Stimulated activated naive CD8-positive, alpha-beta T cell treated with anti-CD3 and anti-CD28 coated beads, Interleukin-15, Interleukin-2, amounts not matched to agents 100 ng/mL and 50 ng/mL, for 24 hours (primary cell): ENCODE measurements at regions not wholly inside any gene's neighbourhood (a gene's known extent, or its start where the extent isn't known, plus 50 kb on each side); places are given as distances from the start of the nearest gene placed in this dataset.
"Not testable (repeated sequence)": the region's sequence is repeated elsewhere in the genome, so short reads cannot be mapped to it uniquely, and the experiment has no call there.

Source experiments
- H3K27ac Mint-ChIP-seq: one replicate; pipeline ENCODE4 v1.8.0; 2021; ENCODE audit warnings: mild to moderate bottlenecking, mixed read lengths
- H3K27me3 Mint-ChIP-seq: one replicate; pipeline ENCODE4 v1.8.0; 2021; ENCODE audit warnings: mixed read lengths
- H3K36me3 Mint-ChIP-seq: one replicate; pipeline ENCODE4 v1.8.0; 2021; ENCODE audit warnings: low read depth, mixed read lengths
- H3K4me1 Mint-ChIP-seq: one replicate; pipeline ENCODE4 v1.8.0; 2021; ENCODE audit warnings: low read depth, mixed read lengths
- H3K4me3 Mint-ChIP-seq: one replicate; pipeline ENCODE4 v1.8.0; 2021; ENCODE audit warnings: mild to moderate bottlenecking, mixed read lengths
- H3K9me3 Mint-ChIP-seq: one replicate; pipeline ENCODE4 v1.8.0; 2021; ENCODE audit warnings: mixed read lengths

DNA sequence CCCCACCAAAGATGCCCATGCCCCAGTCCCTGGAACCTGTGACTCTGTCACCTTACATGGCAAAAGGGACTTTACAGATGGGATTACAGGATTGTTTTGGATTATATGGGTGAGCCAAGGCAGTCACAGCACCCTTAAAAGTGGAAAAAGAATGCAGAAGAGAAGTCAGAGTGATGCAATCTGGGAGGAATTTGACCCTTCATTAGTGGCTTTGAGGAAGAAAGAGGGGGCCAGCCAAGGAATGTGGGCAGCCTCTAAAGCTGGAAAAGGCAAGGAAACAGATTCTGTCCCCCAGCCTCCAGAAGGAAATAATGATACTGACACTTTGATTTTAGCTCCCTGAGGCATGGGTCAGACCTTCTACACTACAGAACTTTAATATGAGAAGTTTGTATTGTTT, 257.3 kb upstream of the ISX start:
- H3K36me3 Mint-ChIP-seq = no peaks in the 10 kb centered on the region
- H3K9me3 Mint-ChIP-seq = no peaks in the 10 kb centered on the region
- H3K4me1 Mint-ChIP-seq = no peaks in the 10 kb centered on the region
- no peaks in the 10 kb centered on the region for H3K27me3 Mint-ChIP-seq
- H3K27ac Mint-ChIP-seq = no peak overlapping the region
- no peak overlapping the region for H3K4me3 Mint-ChIP-seq

DNA sequence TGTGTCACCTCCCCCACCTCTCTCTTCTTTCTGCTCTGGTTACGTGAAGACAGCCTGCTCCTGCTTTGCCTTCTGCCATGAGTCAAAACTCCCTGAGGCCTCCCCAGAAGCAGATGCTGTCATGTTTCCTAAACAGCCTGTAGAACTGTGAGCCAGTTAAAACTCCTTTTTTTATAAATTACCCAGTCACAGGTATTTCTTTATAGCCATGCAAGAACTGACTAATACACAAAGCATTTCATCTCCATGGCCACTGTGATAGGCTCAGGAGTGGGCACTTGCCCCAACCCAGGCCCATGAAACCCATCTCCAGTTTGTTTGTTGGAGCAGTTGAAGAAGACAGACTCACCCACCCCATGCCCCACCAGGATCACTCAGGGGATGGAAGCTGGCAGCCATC, 253.3 kb upstream of the ISX start:
- peaks cover 16% of the 10 kb centered on the region for H3K9me3 Mint-ChIP-seq
- H3K4me3 Mint-ChIP-seq = no peak overlapping the region
- H3K4me1 Mint-ChIP-seq = no peaks in the 10 kb centered on the region
- H3K27me3 Mint-ChIP-seq = no peaks in the 10 kb centered on the region
- no peak overlapping the region for H3K27ac Mint-ChIP-seq
- no peaks in the 10 kb centered on the region for H3K36me3 Mint-ChIP-seq

DNA sequence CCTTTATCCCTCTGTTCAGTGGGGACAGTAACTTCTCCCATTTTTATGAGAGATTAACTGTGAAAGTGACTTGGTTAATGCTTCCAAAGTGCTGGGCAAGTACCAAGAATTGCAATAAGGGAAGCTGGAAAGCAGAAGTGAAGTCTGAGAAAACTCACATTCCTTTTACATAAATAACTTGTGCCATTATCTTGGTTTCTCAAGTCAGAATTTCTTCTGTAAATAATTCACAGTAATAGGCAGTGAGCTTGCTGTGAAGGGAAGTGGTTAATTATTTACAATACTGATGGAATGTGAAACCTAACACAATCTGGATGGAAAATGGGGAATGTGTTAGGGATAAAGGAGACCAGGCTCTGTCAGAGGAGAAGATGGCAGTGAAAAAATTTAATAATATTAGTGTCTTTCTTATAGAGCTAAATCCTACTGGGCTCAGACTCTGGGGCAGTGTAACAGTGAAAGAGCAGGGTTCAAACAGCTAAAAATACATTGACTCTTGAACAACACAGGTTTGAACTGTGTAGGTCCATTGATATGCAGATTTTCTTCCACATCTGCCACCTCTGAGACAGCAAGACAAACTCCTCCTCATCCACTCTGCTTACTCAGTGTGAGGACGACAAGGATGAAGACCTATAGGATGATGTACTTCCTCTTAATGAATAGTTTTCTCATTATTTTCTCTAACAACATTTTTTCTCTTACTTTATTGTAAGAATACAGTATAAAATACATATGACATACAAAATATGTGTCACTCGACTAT, 251.5 kb upstream of the ISX start:
- Mint-ChIP-seq H3K4me1 (no peaks in the 10 kb centered on the region), H3K27ac (no peak overlapping the region), H3K36me3 (no peaks in the 10 kb centered on the region), H3K4me3 (no peak overlapping the region), H3K9me3 (peaks cover 16% of the 10 kb centered on the region), H3K27me3 (peaks cover 3% of the 10 kb centered on the region)

DNA sequence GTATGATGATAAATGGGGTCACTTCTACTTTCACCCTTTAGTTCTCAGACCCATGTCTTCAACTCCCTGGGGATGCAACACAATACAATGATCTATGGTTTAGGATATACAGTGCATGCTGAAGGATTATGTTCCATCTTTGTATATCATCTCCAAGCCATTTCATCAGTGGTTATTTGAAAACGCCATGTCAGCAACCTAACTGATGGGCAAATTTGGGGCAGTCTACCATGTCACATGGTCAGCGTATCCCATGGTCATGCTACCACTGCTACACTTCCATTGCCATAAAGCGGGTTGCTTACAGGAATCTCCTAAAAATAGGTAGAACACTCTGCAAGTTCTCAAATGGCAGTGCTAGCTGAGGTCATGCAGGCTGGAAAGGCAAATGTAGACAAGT, 236.5 kb upstream of the ISX start:
- H3K4me3 Mint-ChIP-seq = no peak overlapping the region
- no peaks in the 10 kb centered on the region for H3K9me3 Mint-ChIP-seq
- H3K27ac Mint-ChIP-seq = no peak overlapping the region
- no peaks in the 10 kb centered on the region for H3K36me3 Mint-ChIP-seq
- no peaks in the 10 kb centered on the region for H3K4me1 Mint-ChIP-seq
- peaks cover 3% of the 10 kb centered on the region for H3K27me3 Mint-ChIP-seq

DNA sequence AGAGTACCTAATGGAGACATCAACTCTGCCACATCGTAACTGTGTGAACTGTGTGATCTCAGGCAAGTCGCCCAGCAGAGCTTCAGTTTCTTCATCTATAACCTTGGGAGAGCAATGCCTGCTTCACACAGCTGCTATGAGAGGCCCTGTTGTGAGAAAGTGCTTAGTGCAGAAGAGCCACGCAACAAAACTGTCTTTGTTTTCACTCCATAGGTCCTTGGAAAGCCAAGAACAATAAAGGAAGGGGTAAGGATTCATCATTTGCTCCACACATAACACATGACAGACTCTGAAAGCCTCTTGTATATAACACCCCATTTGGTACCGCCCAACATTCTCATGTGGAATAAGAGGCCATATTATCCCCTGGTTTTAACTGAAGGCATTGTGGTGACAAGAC, 231.9 kb upstream of the ISX start:
- no peak overlapping the region for H3K27ac Mint-ChIP-seq
- H3K9me3 Mint-ChIP-seq = no peaks in the 10 kb centered on the region
- no peaks in the 10 kb centered on the region for H3K36me3 Mint-ChIP-seq
- no peaks in the 10 kb centered on the region for H3K4me1 Mint-ChIP-seq
- H3K27me3 Mint-ChIP-seq = no peaks in the 10 kb centered on the region
- H3K4me3 Mint-ChIP-seq = no peak overlapping the region

DNA sequence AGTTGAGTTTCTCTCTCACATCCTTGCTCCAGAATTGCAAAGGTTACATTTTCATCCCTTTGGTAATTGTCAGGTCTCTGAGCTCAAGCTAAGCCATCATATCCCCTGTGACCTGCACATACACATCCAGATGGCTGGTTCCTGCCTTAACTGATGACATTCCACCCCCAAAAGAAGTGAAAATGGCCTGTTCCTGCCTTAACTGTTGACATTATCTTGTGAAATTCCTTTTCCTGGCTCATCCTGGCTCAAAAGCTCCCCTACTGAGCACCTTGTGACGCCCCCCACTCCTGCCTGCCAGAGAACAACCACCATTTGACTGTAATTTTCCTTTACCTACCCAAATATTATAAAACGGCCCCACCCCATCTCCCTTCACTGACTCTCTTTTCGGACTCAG, 231.4 kb upstream of the ISX start:
- H3K36me3 Mint-ChIP-seq, H3K4me3 Mint-ChIP-seq, H3K4me1 Mint-ChIP-seq, H3K27me3 Mint-ChIP-seq, H3K27ac Mint-ChIP-seq, H3K9me3 Mint-ChIP-seq: not testable (repeated sequence)

DNA sequence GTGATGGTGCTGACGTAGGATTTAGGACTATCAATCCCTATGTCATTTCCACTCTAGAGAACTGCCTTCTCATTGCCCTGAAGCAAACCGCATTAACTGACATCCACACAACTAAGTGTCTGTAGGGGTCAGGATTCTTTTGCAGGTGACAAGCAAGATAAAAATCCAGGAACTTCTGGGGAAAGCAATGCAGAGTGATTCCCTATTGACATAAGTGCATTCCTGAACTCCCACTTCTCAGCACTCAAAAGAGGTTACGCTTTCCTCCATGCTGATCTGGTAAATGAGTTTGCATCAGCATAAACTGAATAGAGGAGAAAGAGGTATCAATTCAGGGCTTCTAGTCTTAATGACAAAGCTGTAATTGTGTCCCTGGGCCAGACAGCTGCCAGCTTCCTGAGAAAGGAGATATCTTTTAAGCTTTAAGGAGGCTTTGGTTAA, 224.6 kb upstream of the ISX start:
- H3K27me3 Mint-ChIP-seq = peaks cover 8% of the 10 kb centered on the region
- no peak overlapping the region for H3K4me3 Mint-ChIP-seq
- peaks cover 8% of the 10 kb centered on the region for H3K9me3 Mint-ChIP-seq
- no peaks in the 10 kb centered on the region for H3K36me3 Mint-ChIP-seq
- no peaks in the 10 kb centered on the region for H3K4me1 Mint-ChIP-seq
- no peak overlapping the region for H3K27ac Mint-ChIP-seq

DNA sequence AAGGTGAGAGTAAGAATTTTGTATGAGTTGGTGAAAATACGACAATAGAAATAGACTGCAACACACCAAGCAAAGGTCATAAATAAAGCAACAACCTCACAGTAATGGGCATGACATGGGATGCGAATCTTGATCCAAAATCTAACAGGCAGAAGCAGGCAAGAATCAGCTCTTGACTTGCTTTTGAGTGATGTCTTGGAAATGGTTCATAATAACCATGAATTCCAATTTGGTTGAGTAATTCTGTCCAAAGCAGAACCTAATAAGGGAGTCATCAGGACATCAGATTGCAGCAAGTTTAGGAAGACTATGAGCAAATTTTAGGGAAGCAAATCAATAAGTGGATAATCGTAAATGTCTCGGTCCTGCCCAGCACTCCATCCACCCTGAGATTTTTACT, 224.0 kb upstream of the ISX start:
- H3K36me3 Mint-ChIP-seq = no peaks in the 10 kb centered on the region
- peaks cover 5% of the 10 kb centered on the region for H3K4me1 Mint-ChIP-seq
- H3K27me3 Mint-ChIP-seq = peaks cover 8% of the 10 kb centered on the region
- H3K4me3 Mint-ChIP-seq = no peak overlapping the region
- H3K27ac Mint-ChIP-seq = no peak overlapping the region
- peaks cover 9% of the 10 kb centered on the region for H3K9me3 Mint-ChIP-seq

DNA sequence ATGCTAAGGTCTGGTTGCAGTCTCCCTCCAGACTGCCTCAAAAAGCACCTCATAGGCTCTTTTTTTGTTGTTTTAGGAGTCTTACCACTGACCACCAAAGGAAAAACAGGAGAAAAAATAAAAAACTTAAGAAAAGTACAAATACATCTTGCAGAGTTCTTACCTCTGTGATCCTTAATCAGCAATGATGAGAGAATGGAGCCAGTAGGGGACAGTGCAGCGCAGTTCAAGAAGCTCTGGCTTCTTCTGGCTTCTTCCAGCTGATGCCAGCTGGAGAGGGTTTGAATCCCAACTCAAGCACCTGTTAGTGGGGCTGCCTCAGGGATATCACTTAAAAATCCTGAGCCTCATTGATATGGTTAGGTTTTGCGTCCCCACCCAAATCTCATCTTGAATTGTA, 223.3 kb upstream of the ISX start:
- Mint-ChIP-seq H3K27ac (no peak overlapping the region), H3K9me3 (peaks cover 13% of the 10 kb centered on the region), H3K4me1 (peaks cover 12% of the 10 kb centered on the region), H3K36me3 (no peaks in the 10 kb centered on the region), H3K27me3 (peaks cover 8% of the 10 kb centered on the region), H3K4me3 (no peak overlapping the region)

DNA sequence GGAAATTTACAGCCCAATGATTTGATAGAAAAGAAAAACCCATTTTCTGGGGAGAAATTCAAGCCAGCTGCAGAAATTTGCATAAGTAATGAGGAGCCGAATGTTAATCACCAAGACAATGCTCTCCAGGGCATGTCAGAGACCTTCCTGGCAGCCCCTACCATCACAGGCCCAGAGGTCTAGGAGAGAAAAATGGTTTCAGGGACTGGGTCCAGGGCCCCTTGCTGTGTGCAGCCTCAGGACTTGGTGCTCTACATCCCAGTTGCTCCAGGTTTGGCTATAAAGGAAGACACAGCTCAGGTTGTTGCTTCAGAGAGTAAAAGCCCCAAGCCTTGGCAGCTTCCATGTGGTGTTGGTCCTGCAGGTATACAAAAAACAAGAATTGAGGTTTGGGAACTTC, 222.2 kb upstream of the ISX start:
- peaks cover 22% of the 10 kb centered on the region for H3K4me1 Mint-ChIP-seq
- H3K36me3 Mint-ChIP-seq, H3K27ac Mint-ChIP-seq, H3K4me3 Mint-ChIP-seq: not testable (repeated sequence)
- peaks cover 13% of the 10 kb centered on the region for H3K27me3 Mint-ChIP-seq
- peaks cover 13% of the 10 kb centered on the region for H3K9me3 Mint-ChIP-seq

DNA sequence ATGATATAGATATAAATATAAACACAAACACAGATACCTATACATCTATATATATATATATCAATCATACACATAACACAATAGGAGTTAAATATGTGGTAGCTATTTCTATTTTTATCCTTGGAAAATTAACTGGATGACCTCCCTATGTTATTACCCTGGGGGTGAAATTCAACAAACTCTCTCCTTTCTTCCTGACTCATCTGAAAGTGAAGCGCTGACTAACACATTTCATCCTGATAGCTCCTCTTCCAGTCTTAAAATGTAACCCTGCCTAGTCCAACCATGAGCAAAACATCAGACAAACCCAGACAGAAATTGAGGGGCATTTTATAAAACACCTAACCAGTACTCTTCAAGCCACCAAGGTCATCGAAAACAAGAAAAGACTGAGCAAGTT, 220.6 kb upstream of the ISX start:
- no peak overlapping the region for H3K27ac Mint-ChIP-seq
- H3K27me3 Mint-ChIP-seq = peaks cover 13% of the 10 kb centered on the region
- H3K4me3 Mint-ChIP-seq = no peak overlapping the region
- H3K9me3 Mint-ChIP-seq = peaks cover 13% of the 10 kb centered on the region
- H3K36me3 Mint-ChIP-seq = no peaks in the 10 kb centered on the region
- peaks cover 22% of the 10 kb centered on the region for H3K4me1 Mint-ChIP-seq

DNA sequence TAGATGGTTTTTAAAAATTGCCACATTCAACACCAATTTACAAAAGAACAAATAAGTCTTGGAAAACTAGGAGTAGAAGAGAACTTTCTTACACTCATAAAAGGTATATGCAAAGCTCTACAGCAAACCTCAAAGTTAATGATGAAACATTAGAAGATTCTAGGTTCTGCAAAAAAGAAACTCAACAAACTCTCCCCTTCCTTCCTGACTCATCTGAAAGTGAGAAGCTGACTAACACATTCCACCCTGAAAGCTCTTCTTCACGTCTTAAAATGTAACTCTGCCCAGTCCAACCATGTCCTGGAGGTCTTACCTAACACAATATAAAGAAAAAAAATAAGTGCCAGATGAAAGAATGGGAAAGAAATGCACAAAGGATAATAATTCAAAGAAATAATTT, 218.9 kb upstream of the ISX start:
- peak overlapping the region; percentile 23 for H3K4me3 Mint-ChIP-seq
- peaks cover 10% of the 10 kb centered on the region for H3K27me3 Mint-ChIP-seq
- H3K4me1 Mint-ChIP-seq = peaks cover 22% of the 10 kb centered on the region
- peaks cover 10% of the 10 kb centered on the region for H3K9me3 Mint-ChIP-seq
- H3K27ac Mint-ChIP-seq = peak overlapping the region; percentile 63
- H3K36me3 Mint-ChIP-seq = no peaks in the 10 kb centered on the region

DNA sequence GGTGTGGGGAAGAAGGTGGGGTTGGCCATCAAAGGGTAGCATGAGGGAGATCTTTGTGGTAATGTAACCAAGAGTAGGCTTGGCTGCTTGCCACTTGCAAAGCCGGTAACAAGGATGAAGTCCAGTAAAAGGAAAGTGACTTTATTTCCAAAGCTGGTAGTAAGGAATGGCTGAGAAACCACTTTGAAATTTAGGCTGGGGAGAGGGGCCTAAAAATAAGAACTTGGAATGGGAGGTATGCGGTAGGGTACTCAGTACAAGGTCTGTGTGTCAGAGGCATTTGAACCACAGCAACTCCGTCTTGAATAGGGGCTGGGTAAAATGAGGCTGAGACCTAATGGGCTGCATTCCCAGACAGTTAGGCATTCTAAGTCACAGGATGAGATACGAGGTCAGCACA, 216.0 kb upstream of the ISX start:
- no peaks in the 10 kb centered on the region for H3K36me3 Mint-ChIP-seq
- H3K27ac Mint-ChIP-seq = no peak overlapping the region
- H3K27me3 Mint-ChIP-seq = peaks cover 4% of the 10 kb centered on the region
- H3K9me3 Mint-ChIP-seq = peaks cover 10% of the 10 kb centered on the region
- peaks cover 22% of the 10 kb centered on the region for H3K4me1 Mint-ChIP-seq
- H3K4me3 Mint-ChIP-seq = no peak overlapping the region

DNA sequence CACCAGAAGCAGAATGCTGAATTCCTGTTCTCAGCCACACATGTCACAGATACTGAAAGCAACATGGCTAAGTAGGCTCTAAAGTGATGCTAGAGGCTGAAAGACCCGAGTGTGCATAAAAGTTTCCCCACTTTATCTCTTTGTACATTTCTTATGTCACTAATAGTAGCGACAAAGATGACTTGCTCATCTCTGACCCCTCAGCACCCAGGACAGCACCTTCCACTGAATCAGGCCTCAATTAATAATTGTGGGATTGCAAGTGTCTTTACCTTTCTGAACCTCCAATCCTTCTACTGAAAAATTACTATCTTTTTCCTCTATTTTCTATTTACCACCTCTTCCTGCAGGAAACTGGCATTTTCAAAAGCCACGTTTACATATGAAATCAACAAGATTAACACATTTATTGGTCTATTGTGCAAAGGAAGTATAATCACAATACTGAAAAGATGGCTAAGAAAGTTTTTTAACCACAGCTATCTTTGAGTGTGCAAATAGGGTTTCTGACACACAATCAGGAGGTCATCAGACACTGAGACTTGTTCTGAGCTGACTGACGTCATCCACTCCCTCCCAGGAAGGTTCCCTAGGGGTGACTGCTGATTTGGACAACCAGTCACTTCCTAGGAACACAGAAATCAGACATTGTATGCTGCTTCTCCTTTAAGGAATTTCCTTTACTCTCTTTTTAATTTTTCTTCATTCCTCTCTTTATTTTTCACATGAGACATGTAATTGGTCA, 213.9 kb upstream of the ISX start:
- Mint-ChIP-seq H3K36me3 (no peaks in the 10 kb centered on the region), H3K4me1 (peaks cover 15% of the 10 kb centered on the region), H3K4me3 (no peak overlapping the region), H3K27me3 (peaks cover 4% of the 10 kb centered on the region), H3K9me3 (peaks cover 2% of the 10 kb centered on the region), H3K27ac (no peak overlapping the region)

DNA sequence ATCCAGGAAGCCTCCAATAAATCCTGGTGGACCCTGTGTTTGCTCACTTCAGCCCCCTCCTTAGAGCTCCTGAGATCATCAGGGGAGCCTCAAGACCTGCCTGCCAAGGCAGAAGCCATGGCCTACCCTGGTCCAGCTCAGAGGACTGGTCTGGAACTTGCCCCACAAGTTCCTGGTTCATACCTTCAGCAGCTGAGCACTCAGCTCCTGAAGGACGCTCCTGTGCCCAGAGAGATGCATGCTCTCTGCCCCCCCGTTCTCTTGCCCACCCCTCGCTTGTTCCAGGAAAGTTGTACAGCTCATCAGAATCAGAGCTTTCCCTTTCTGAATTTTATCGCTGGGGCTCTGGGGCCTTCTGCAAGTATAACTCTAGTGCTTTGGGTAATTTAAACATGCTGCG, 210.5 kb upstream of the ISX start:
- Mint-ChIP-seq H3K4me3 (no peak overlapping the region), H3K9me3 (peaks cover 13% of the 10 kb centered on the region), H3K36me3 (no peaks in the 10 kb centered on the region), H3K27ac (no peak overlapping the region), H3K27me3 (no peaks in the 10 kb centered on the region), H3K4me1 (no peaks in the 10 kb centered on the region)

DNA sequence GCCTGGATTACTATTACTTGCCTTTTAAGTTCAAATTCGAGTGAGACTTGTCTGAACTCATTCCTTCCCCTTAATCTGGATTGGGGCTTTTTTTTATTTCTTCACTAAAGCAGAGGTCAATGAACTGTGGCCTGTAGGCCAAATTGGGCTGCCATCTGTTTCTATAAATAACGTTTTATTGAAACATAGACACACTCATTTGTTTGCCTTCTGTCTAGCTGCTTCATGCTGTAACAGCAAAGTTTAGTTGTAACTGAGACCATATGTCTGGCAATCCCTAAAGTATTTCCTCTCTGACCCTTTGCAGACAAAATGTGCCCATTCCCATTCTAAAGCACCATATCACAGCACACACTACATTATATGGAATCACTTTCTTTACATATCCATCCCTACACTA, 207.9 kb upstream of the ISX start:
- no peak overlapping the region for H3K4me3 Mint-ChIP-seq
- no peaks in the 10 kb centered on the region for H3K36me3 Mint-ChIP-seq
- peaks cover 13% of the 10 kb centered on the region for H3K9me3 Mint-ChIP-seq
- H3K27ac Mint-ChIP-seq = no peak overlapping the region
- H3K27me3 Mint-ChIP-seq = peaks cover 5% of the 10 kb centered on the region
- H3K4me1 Mint-ChIP-seq = no peaks in the 10 kb centered on the region
